ENCODE measurements at regions not wholly inside any gene's neighbourhood (a gene's known extent, or its start where the extent isn't known, plus 50 kb on each side); places are given as distances from the start of the nearest gene placed in this dataset.

GRCh38 chr1:187634940-187635339, 806.2 kb downstream of the PLA2G4A start:
- no peaks in the 10 kb centered on the region for H3K4me1 ChIP-seq (ENCODE audit: control insufficient read depth, low read depth, low read length)
- H3K4ac ChIP-seq (ENCODE audit: low read depth, low read length) = no peak overlapping the region
- H4K8ac ChIP-seq (ENCODE audit: low read depth, low read length) = no peak overlapping the region
- no peak overlapping the region for H2BK15ac ChIP-seq (replicated peaks; ENCODE audit: low read depth)
- H2BK5ac ChIP-seq (ENCODE audit: low read length) = no peak overlapping the region
- H2AK5ac ChIP-seq (ENCODE audit: low read length) = no peak overlapping the region
- H3K18ac ChIP-seq (ENCODE audit: low read length) = no peak overlapping the region
- WGBS (ENCODE audit: extremely low coverage, insufficient coverage, low lambda C conversion rate) = no CpG with 5 or more reads among the region's 1 CpG
- no peak overlapping the region for H3K23ac ChIP-seq (ENCODE audit: low read length)
- H4K5ac ChIP-seq (ENCODE audit: low read length) = no peak overlapping the region
- H3K27me3 ChIP-seq (ENCODE audit: insufficient read depth, low read length, poor library complexity) = no peaks in the 10 kb centered on the region
- no peak overlapping the region for H3K4me3 ChIP-seq (ENCODE audit: low read length)
- no peak overlapping the region for H2BK120ac ChIP-seq (ENCODE audit: low read depth, low read length)
- H3K79me2 ChIP-seq (ENCODE audit: control insufficient read depth, insufficient read depth, low read length) = no peaks in the 10 kb centered on the region
- DNase-seq = no peak
- H3K56ac ChIP-seq (ENCODE audit: low read length) = no peak overlapping the region
- H3K4me2 ChIP-seq (ENCODE audit: low read length) = no peak overlapping the region
- no peaks in the 10 kb centered on the region for H3K79me1 ChIP-seq (ENCODE audit: low read length)
- H3K9ac ChIP-seq (ENCODE audit: low read length) = no peak overlapping the region
- H3K27ac ChIP-seq (ENCODE audit: low read depth, low read length) = no peak overlapping the region
- no peaks in the 10 kb centered on the region for H3K36me3 ChIP-seq (ENCODE audit: control insufficient read depth, insufficient read depth, low read length)

GRCh38 chr1:187638733-187639434, 810.1 kb downstream of the PLA2G4A start:
- Histone ChIP-seq H3K9ac (ENCODE audit: low read length) (no peak overlapping the region), H4K8ac (ENCODE audit: low read depth, low read length) (no peak overlapping the region), H2BK5ac (ENCODE audit: low read length) (no peak overlapping the region), H3K27ac (ENCODE audit: low read depth, low read length) (no peak overlapping the region), H2AK5ac (ENCODE audit: low read length) (no peak overlapping the region), H3K79me2 (ENCODE audit: control insufficient read depth, insufficient read depth, low read length) (no peaks in the 10 kb centered on the region), H3K79me1 (ENCODE audit: low read length) (no peaks in the 10 kb centered on the region), H2BK120ac (ENCODE audit: low read depth, low read length) (no peak overlapping the region), H3K18ac (ENCODE audit: low read length) (no peak overlapping the region), H3K27me3 (ENCODE audit: insufficient read depth, low read length, poor library complexity) (no peaks in the 10 kb centered on the region), H3K36me3 (ENCODE audit: control insufficient read depth, insufficient read depth, low read length) (no peaks in the 10 kb centered on the region), H2BK15ac (replicated peaks; ENCODE audit: low read depth) (no peak overlapping the region), H3K4me2 (ENCODE audit: low read length) (no peak overlapping the region), H3K23ac (ENCODE audit: low read length) (no peak overlapping the region), H4K5ac (ENCODE audit: low read length) (no peak overlapping the region), H3K4ac (ENCODE audit: low read depth, low read length) (no peak overlapping the region), H3K56ac (ENCODE audit: low read length) (no peak overlapping the region), H3K4me1 (ENCODE audit: control insufficient read depth, low read depth, low read length) (no peaks in the 10 kb centered on the region), H3K4me3 (ENCODE audit: low read length) (no peak overlapping the region)
- no CpG with 5 or more reads among the region's 2 CpGs for WGBS (ENCODE audit: extremely low coverage, insufficient coverage, low lambda C conversion rate)
- DNase-seq = no peak

GRCh38 chr1:187641015-187641414, 812.3 kb downstream of the PLA2G4A start:
- no peak overlapping the region for H2BK15ac ChIP-seq (replicated peaks; ENCODE audit: low read depth)
- H3K36me3 ChIP-seq (ENCODE audit: control insufficient read depth, insufficient read depth, low read length) = no peaks in the 10 kb centered on the region
- H3K56ac ChIP-seq (ENCODE audit: low read length) = no peak overlapping the region
- H3K79me2 ChIP-seq (ENCODE audit: control insufficient read depth, insufficient read depth, low read length) = no peaks in the 10 kb centered on the region
- no peak overlapping the region for H3K23ac ChIP-seq (ENCODE audit: low read length)
- H3K27ac ChIP-seq (ENCODE audit: low read depth, low read length) = no peak overlapping the region
- no peak overlapping the region for H4K5ac ChIP-seq (ENCODE audit: low read length)
- H4K8ac ChIP-seq (ENCODE audit: low read depth, low read length) = no peak overlapping the region
- no peak for DNase-seq
- no peak overlapping the region for H2AK5ac ChIP-seq (ENCODE audit: low read length)
- no peaks in the 10 kb centered on the region for H3K79me1 ChIP-seq (ENCODE audit: low read length)
- no peak overlapping the region for H3K4me2 ChIP-seq (ENCODE audit: low read length)
- H3K9ac ChIP-seq (ENCODE audit: low read length) = no peak overlapping the region
- no peak overlapping the region for H3K4ac ChIP-seq (ENCODE audit: low read depth, low read length)
- no CpG with 5 or more reads among the region's 5 CpGs for WGBS (ENCODE audit: extremely low coverage, insufficient coverage, low lambda C conversion rate)
- no peak overlapping the region for H2BK5ac ChIP-seq (ENCODE audit: low read length)
- H3K4me1 ChIP-seq (ENCODE audit: control insufficient read depth, low read depth, low read length) = no peaks in the 10 kb centered on the region
- H3K4me3 ChIP-seq (ENCODE audit: low read length) = no peak overlapping the region
- peak overlapping the region; percentile 40 for H3K18ac ChIP-seq (ENCODE audit: low read length)
- H3K27me3 ChIP-seq (ENCODE audit: insufficient read depth, low read length, poor library complexity) = no peaks in the 10 kb centered on the region
- H2BK120ac ChIP-seq (ENCODE audit: low read depth, low read length) = no peak overlapping the region

- Histone ChIP-seq H3K9ac (ENCODE audit: low read length) (no peak overlapping the region), H3K4me1 (ENCODE audit: control insufficient read depth, low read depth, low read length) (no peaks in the 10 kb centered on the region), H3K79me1 (ENCODE audit: low read length) (no peaks in the 10 kb centered on the region), H3K79me2 (ENCODE audit: control insufficient read depth, insufficient read depth, low read length) (no peaks in the 10 kb centered on the region), H3K18ac (ENCODE audit: low read length) (no peak overlapping the region), H2AK5ac (ENCODE audit: low read length) (no peak overlapping the region), H3K56ac (ENCODE audit: low read length) (no peak overlapping the region), H2BK120ac (ENCODE audit: low read depth, low read length) (no peak overlapping the region), H2BK5ac (ENCODE audit: low read length) (no peak overlapping the region), H3K4me2 (ENCODE audit: low read length) (no peak overlapping the region), H2BK15ac (replicated peaks; ENCODE audit: low read depth) (no peak overlapping the region), H3K27ac (ENCODE audit: low read depth, low read length) (no peak overlapping the region), H3K4ac (ENCODE audit: low read depth, low read length) (no peak overlapping the region), H3K4me3 (ENCODE audit: low read length) (no peak overlapping the region), H4K8ac (ENCODE audit: low read depth, low read length) (no peak overlapping the region), H3K27me3 (ENCODE audit: insufficient read depth, low read length, poor library complexity) (no peaks in the 10 kb centered on the region), H4K5ac (ENCODE audit: low read length) (no peak overlapping the region), H3K23ac (ENCODE audit: low read length) (no peak overlapping the region), H3K36me3 (ENCODE audit: control insufficient read depth, insufficient read depth, low read length) (no peaks in the 10 kb centered on the region)
- no peak for DNase-seq
- no CpG with 5 or more reads among the region's 7 CpGs for WGBS (ENCODE audit: extremely low coverage, insufficient coverage, low lambda C conversion rate)
Measured at GRCh38 chr1:187641463-187641862, 812.7 kb downstream of the PLA2G4A start.

GRCh38 chr1:187641907-187642306, 813.2 kb downstream of the PLA2G4A start:
- Histone ChIP-seq H3K4me2 (ENCODE audit: low read length) (no peak overlapping the region), H2BK120ac (ENCODE audit: low read depth, low read length) (no peak overlapping the region), H4K5ac (ENCODE audit: low read length) (no peak overlapping the region), H3K56ac (ENCODE audit: low read length) (no peak overlapping the region), H3K79me2 (ENCODE audit: control insufficient read depth, insufficient read depth, low read length) (no peaks in the 10 kb centered on the region), H3K9ac (ENCODE audit: low read length) (no peak overlapping the region), H3K4me3 (ENCODE audit: low read length) (no peak overlapping the region), H3K36me3 (ENCODE audit: control insufficient read depth, insufficient read depth, low read length) (no peaks in the 10 kb centered on the region), H4K8ac (ENCODE audit: low read depth, low read length) (no peak overlapping the region), H3K18ac (ENCODE audit: low read length) (no peak overlapping the region), H3K4ac (ENCODE audit: low read depth, low read length) (no peak overlapping the region), H3K4me1 (ENCODE audit: control insufficient read depth, low read depth, low read length) (no peaks in the 10 kb centered on the region), H3K79me1 (ENCODE audit: low read length) (no peaks in the 10 kb centered on the region), H3K23ac (ENCODE audit: low read length) (no peak overlapping the region), H3K27me3 (ENCODE audit: insufficient read depth, low read length, poor library complexity) (no peaks in the 10 kb centered on the region), H2AK5ac (ENCODE audit: low read length) (no peak overlapping the region), H2BK5ac (ENCODE audit: low read length) (no peak overlapping the region), H2BK15ac (replicated peaks; ENCODE audit: low read depth) (no peak overlapping the region), H3K27ac (ENCODE audit: low read depth, low read length) (no peak overlapping the region)
- WGBS (ENCODE audit: extremely low coverage, insufficient coverage, low lambda C conversion rate) = no CpG with 5 or more reads among the region's 2 CpGs
- DNase-seq = no peak

GRCh38 chr1:187645651-187646050, 816.9 kb downstream of the PLA2G4A start:
- Histone ChIP-seq H3K56ac (ENCODE audit: low read length) (no peak overlapping the region), H3K4me1 (ENCODE audit: control insufficient read depth, low read depth, low read length) (no peaks in the 10 kb centered on the region), H2BK5ac (ENCODE audit: low read length) (no peak overlapping the region), H3K4me3 (ENCODE audit: low read length) (no peak overlapping the region), H3K18ac (ENCODE audit: low read length) (no peak overlapping the region), H4K5ac (ENCODE audit: low read length) (no peak overlapping the region), H3K36me3 (ENCODE audit: control insufficient read depth, insufficient read depth, low read length) (no peaks in the 10 kb centered on the region), H2AK5ac (ENCODE audit: low read length) (no peak overlapping the region), H3K23ac (ENCODE audit: low read length) (no peak overlapping the region), H3K27ac (ENCODE audit: low read depth, low read length) (no peak overlapping the region), H3K27me3 (ENCODE audit: insufficient read depth, low read length, poor library complexity) (no peaks in the 10 kb centered on the region), H3K4ac (ENCODE audit: low read depth, low read length) (no peak overlapping the region), H3K79me1 (ENCODE audit: low read length) (no peaks in the 10 kb centered on the region), H3K4me2 (ENCODE audit: low read length) (no peak overlapping the region), H2BK120ac (ENCODE audit: low read depth, low read length) (no peak overlapping the region), H3K9ac (ENCODE audit: low read length) (no peak overlapping the region), H2BK15ac (replicated peaks; ENCODE audit: low read depth) (no peak overlapping the region), H4K8ac (ENCODE audit: low read depth, low read length) (no peak overlapping the region), H3K79me2 (ENCODE audit: control insufficient read depth, insufficient read depth, low read length) (no peaks in the 10 kb centered on the region)
- no peak for DNase-seq
- WGBS (ENCODE audit: extremely low coverage, insufficient coverage, low lambda C conversion rate) = no CpG with 5 or more reads among the region's 2 CpGs
